Activated naive CD4-positive, alpha-beta T cell (primary cell): ENCODE measurements at regions not wholly inside any gene's neighbourhood (a gene's known extent, or its start where the extent isn't known, plus 50 kb on each side); places are given as distances from the start of the nearest gene placed in this dataset.
"Not testable (repeated sequence)": the region's sequence is repeated elsewhere in the genome, so short reads cannot be mapped to it uniquely, and the experiment has no call there.

Source experiments
- DNase-seq, 4 experiments: peaks; one replicate each; lab custom pipeline; 2025; lab: John Stamatoyannopoulos, UW

DNA sequence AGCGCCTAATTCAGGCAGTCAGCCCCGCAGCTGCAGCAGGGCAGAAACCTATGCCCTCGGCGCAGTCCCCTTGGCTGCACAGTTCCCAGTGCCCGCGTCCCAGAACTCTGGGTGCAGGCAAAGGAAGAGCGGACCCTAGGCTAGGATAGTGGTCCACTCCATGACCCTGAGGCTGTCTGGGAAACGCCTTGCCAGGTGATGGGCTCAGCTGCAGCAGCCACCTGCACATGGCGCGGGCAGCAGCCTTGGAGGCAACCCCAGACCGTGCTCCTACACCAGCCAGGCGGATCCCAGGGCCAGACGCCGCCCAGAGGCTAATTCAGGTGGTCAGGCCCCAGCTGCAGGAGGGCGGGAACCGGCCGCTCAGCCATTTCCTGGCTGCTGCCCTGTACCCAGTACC is 83.0 kb downstream of the POTEC start:
- not testable (repeated sequence) for DNase-seq

DNA sequence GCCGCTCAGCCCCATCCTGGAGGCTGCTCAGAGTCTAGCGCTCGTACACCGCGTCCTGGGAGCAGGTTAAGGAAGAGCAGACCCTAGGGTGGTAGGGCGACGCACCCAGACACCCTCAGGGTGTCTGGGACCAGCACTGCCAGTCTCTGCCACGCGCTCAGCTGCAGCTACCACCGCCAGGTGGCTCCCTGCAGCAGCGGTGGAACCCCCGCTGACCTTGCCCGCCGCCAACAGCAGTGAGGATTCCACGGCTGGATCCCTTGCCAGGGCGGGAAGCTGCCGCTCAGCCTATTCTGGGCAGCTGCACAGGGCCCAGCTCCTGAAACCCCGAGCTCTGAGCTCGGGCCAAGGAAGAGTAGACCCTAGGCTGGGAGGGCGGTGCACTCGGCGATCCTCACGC is 83.6 kb downstream of the POTEC start:
- not testable (repeated sequence) for DNase-seq

DNA sequence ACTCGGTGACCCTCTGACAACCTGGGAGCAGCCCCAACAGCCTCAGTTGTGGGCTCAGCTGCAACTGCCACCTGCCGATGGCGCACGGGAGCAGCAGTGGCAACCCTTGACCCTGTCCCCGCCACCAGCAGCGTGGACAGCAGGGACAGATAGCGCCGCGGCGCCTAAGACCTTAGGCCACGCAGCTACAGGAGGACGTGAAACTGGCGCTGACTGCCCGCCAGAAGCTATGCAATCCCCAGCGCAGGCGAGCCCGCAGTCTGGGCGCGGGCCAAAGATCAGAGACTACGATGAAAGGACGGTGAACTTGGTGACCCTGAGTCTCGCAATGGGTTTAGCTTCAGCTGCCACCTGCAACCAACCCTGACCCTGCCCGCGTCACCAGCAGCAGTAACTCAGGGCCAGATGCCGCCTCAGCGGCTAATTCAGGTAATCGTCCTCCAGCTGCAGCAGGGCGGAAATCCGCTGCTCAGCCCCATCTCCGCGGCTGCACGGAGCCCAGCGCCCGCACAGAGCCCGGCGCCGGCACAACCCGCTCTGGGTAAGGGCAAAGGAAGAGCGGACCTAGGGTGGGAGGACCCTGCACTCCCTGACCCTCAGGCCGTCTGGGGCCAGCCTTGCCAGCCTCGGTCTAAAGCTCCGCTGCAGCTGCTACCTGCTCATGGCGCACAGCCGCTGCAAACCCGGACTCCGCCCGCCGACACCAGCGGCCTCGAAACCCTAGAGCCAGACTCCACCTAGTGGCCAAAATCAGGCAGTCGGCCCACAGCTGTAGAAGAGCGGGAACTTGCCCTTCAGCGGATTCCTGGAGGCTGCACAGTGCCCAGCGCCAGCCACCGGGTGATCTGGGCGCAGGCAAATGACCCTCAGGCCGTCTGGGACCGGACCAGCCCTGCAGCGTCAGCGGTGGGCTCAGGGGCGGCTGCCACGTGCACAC is 85.1 kb downstream of the POTEC start:
- DNase-seq, result peak in 2 of 4 experiments; percentile 35 to 57

DNA sequence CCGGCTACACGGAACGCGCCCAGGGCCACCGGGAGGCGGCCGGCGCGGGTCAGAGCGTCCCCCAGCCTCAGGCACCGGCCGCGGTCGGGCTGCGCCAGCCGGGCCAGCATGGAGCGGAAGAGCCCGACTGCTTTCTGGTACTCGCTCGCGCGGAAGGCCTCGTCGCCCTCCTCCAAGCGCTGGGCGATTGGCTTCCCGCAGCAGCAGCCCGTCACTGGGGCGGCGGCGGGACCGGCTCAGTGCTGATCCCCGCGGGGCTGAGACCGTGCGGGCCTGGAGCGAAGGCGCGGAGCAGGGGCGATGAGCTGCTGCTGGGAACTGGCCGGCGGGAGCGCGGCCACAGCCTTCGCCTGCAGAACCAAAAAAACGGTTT is 92.8 kb downstream of the POTEC start:
- not testable (repeated sequence) for DNase-seq

DNA sequence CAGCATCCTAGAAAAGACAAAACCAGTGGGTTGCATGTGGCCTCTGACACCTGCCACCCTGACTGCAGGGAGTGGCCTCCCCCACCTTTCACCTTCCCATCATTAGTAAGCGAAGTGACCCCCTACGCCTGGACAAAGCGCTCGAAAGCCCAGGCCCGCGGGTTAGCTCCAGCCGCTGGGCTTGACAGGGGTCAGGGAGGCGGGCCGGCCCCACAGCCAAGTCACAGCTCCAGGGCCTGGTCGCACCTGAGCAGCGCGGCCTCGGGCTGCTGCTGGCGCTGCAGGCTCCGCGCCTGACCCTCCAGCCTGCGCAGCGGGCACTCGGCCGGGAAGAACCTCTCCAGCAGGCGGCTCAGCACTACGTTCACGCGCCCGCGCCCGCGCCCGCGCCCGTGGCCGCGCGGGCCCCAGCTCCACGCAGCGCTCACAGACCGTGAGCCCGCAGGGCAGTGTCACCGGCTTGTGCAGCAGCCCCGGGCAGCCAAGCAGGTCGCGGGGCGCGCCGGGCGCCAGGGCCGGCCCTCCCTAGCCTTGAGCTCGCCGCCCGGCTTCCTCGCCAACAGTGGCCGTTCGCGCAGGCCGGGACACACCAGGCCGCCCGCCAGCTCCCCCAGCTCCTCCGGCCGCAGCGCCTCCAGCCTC is 93.3 kb downstream of the POTEC start:
- DNase-seq, result not testable (repeated sequence)

DNA sequence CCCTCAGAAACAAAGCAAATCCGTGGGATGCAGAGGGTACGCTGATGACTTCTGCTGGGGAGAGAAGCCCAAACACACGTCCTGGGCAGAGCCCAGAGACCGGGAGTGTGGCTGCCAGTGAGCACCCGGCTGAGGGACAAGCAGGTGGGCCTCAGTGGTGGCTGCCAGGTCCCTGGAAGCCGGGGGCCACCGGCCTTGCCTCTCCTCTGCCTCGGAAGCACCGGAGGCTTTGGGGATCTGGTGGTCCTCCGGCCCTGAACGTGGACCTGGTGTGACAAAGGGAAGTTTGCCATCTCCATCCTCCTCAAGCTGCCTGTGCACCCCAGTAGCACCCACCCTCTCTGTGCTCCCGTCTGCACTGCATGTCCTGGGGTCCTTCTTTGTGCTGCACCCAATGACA is 94.3 kb downstream of the POTEC start:
- DNase-seq, result not testable (repeated sequence)

DNA sequence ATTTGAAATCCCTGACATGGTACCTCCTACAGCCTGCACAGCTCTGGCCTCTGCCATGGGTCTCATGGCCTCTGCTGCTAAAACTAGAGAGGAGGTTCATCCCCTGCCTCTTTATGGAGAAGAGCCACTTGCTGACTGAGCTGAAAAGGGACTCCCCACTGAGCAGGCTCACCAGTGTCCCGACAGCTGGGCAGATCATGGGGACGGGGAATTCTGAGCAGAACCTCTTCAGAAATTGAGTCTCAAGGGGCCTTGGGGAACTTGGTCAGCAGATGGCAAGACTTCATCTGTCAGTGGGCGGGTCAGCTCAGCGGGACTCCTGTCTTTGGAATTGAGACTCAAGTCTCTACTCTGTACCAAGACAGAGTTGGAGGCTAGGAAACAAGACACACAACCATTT is 95.7 kb downstream of the POTEC start:
- DNase-seq, result not testable (repeated sequence)

DNA sequence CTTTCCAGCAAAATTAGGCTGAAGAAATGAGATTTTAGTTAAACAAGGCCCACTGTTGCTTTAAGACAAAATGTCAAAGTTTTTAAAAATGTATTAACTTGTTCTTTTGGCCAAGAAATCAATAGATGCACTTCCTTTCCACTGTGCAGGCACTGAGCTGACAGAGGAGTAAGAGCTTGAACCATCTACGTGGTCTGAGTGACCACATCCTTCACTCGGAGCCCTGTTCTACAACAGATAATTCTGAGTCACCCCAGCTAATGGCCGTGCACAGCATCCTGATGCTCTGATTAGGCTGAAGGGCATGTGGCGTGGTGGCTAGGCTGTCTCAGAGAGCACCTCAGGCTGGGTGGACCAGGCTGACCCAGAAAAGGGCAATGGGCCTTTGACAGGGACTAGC is 107.9 kb downstream of the POTEC start:
- not testable (repeated sequence) for DNase-seq

DNA sequence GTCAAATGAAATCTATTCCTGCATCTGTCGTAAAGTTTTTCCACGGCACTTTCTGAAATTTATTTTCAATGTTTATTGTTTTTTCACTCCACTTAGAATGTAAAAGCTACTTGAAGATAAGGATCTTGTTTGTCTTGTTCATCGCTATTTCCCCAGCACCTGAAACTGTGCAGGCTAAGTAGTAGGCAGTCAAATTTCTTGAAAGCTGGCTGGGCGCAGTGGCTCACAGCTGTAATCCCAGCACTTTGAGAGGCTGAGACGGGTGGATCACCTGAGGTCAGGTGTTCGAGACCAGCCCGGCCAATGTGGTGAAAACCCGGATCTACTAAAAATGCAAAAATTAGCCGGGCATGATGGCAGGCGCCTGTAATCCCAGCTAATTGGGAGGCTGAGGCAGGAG is 111.0 kb downstream of the POTEC start:
- not testable (repeated sequence) for DNase-seq

DNA sequence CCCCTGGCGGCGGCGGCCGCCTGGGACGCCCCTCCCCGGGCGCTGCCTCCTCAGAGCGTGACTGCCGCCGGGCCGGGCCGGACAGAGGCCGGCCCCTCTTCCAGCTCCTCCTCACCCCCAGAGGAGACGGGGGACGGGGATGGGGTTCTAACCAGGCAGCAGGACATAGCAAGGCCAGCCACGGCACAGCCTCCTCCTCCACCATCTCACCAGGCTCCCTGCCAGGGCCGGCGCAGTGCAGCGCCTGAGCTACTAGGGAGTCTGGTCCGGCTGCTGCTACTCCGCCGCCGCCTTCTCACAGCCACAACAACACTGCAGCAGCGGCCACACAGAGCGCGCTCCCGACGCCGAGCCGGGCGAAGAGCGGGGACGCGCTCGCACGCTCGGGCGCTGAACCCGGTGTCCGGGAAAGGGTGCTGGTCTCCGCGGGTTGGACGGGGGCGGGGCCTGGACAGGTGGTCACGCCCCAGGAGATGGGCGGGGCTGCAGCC is 112.3 kb downstream of the POTEC start:
- DNase-seq, result peak in 1 of 4 experiments; percentile 40

DNA sequence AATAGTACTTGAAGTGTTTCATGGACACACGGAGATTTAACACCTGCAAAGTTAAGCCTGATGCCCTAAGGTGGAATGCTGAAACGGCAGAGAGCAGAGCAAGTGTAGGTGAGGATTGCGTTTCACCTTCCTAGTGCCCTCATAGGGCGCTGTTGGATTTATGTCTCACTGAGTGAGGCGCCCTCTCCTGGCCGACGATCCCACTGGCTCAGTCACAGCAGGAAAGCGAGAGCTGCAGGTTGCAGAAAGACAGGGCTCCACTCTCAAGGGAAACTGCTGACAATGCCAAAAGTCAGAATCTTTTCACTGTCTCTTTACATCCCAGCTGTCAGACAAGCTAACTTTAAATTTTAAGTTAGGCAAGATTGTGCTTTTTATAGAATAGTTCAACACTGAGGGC is 127.6 kb downstream of the POTEC start:
- peak in 1 of 4 experiments; percentile 18 for DNase-seq

DNA sequence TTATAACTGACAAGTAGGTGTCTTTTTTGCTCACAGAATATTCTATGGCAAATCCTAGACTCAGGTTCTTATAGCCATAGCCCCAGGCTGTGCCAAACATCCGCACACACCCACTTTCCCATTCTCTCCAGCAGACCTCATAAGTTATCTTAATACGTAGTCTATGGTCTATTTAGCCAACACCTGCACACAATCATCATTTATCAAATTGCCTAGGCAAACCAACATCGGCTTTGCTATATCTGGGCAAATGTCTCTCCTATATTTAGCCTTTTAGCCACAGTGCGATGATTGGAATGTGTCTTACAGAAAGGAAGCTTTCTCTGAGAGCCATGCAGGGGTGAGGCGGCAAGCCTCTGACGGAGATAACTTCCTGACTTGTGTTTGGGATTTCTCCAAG is 128.0 kb downstream of the POTEC start:
- not testable (repeated sequence) for DNase-seq

DNA sequence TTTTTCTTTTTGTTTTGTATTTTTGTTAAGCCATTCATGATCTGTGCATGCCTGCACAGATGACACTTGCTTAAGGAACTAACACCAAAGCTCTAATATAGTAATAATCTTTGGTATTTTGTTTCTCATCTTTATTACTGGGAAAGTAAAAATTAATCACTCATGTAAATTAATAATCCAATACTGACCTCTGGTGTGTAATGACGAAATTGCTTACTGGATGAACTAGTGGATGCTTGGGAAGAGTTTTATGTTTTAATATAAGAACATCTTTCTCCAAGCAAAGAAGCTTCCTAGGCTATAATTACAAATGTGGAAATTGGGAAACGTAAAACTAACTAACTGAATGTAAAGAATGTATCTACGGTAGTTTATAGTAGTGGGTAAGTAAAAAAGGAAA is 147.9 kb downstream of the POTEC start:
- DNase-seq, result not testable (repeated sequence)

DNA sequence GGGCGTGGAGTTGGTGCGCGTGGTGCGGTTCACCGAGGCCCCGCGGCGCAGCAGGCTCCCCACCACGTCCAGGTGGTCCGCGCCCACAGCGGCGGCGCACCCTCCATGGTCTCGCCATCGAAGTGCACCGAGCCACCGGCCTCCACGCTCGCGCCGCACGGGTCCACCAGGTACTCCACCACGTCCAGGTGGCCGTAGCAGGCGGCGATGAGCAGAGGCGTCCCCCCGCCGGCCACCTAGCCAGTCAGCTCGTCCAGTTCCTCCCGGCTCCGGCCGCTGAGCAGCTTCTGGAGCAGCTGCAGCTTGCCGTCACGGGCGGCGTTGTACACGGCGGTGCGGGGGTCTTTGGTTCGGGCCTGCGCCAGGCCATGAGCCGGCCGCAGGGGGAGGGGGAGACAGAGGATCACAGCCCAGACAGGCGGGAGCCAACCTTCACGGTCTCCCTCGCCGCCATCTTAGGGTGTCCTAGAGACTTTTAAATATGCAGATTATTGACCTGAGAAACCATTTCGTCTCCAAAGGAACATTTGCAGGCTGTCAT is 149.8 kb downstream of the POTEC start:
- DNase-seq, result not testable (repeated sequence)

DNA sequence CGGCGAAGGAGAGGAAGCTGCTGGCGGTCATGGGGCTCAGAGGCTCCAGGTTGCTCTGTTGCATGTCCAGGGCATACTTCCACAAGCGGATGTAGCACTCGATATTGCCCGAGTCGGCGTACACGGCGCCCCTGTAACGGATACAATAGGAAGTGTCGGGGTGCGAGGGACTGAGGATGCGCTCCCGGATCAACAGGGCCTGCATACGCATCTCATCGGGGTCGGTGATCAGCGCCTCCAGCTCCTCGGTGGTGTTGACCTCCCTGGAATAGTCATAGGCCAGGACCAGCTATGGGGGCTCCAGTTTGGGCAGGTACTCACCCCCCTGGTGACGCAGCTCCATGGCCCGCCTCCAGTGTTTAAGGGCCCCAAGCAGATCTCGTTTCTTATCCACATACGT is 150.8 kb downstream of the POTEC start:
- DNase-seq, result not testable (repeated sequence)

DNA sequence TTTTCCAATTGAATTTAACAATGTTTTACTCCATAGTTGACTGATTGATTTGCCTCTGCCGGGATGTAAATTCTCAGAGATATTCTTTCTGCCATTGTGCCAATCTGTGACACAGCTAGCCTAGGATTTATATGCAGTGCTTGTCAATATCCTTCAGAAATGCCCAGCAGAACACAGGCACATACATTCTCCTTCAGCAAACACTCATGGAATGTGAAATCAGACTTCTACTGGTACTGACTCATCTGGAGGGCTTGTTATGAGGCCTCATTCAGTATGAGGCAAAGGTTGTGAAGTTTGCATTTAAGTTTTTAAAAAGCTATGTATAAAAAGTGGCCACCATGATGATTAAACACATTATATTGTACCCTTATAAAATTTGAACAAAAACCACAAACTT is 158.4 kb downstream of the POTEC start:
- not testable (repeated sequence) for DNase-seq

DNA sequence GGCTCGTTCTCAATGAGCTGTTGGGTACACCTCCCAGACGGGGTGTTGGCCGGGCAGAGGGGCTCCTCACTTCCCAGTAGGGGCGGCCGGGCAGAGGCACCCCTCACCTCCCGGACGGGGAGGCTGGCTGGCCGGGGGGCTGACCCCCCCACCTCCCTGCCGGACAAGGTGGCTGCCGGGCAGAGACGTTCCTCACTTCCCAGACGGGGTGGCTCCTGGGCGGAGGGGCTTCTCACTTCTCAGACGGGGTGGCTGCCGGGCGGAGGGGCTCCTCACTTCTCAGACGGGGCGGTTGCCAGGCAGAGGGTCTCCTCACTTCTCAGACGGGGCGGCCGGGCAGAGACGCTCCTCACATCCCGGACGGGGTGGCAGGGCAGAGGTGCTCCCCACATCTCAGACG is 160.7 kb downstream of the POTEC start:
- DNase-seq, result not testable (repeated sequence)

DNA sequence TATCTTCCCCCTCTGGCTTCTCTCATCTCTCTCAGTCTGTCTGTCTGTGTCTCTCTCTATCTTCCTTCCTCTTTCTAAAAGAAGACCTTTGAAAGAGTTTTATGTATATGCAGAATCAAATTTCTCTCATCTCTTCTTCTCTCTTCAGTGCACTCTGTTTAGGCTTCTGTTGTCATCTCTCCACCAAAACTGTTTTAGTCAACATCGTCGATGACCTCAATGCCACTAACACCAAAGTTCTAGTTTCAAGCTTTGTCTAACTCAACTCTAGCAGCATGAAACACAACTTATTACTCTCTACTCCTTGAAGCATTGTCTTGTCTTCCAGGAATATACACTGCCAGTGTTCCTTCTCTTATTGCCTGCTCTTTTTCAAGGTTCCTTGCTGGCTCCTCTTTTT is 163.9 kb downstream of the POTEC start:
- DNase-seq, result not testable (repeated sequence)

DNA sequence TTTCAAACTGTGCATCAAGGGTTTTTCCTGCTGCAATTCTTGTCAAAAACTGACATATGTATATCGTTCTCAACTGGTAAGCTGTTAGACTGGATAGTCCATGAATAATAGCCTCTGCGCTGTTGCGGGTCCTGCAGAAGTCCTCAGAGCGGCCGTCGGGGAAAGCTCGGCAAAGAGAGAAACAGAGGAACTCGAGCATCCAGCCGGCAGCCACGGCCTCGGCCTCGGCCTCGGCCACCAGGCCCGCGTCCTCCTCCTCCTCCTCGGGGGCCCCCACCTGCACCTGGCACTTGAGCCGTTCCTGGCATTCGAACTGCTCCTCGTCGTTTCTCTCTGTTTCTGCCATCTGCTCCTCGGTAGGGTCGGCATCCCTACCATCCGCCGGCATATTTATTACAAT is 165.0 kb downstream of the POTEC start:
- not testable (repeated sequence) for DNase-seq

DNA sequence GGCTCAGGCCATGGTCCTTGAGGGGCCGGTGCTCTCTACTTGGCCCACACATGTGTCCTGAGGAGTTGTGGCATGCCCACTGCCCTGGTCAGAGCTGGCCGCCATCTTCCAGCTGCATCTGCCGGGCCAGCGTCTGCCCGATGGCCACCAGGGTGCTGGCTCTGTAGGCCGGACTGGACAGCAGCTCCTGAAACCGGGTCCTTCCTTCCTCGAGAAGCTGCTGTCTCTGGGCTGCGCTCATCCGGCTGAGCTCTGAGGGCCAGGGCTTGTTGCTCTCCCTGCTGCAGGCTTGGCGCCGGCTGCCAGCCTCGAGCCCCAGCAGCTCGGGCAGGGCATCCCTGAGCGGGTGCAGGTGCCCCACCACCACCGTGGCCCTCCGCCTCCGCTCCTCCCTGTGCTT is 182.1 kb downstream of the POTEC start:
- DNase-seq, result not testable (repeated sequence)

DNA sequence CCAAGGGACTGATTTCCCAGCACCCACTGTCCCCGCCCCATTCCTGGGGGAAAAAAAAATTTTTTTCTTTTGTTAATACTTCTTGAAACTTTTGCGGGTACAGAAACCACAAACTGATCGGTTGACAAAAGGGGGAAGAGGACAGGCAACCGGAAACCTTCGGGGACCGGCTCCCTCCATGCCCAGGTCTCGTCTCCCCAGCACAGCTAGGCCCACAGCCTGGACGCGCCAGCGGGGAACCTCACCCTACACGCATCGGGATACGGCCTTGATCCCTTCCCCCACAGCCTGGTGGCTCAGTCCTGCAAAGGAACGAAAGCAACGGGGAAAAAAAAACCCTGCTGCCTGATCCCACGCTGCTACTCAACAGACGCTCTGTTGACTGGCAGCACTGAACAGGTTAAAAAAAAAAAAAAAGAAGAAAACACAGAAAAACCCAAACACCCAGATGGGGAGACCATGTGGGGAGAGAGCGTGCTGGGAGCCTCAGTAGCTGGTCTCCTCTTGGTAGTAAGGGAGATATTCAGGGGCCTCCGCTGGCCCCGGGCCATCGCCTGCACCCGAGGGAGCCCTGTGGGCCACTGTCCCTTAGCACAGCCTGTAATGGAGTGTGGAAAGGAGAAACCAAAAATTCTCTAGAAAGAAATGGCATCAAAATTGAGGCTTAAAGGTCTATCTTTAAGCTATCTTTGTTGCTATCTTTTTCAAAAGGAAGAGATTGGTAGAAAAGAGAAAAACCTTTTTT is 185.7 kb downstream of the POTEC start:
- not testable (repeated sequence) for DNase-seq

DNA sequence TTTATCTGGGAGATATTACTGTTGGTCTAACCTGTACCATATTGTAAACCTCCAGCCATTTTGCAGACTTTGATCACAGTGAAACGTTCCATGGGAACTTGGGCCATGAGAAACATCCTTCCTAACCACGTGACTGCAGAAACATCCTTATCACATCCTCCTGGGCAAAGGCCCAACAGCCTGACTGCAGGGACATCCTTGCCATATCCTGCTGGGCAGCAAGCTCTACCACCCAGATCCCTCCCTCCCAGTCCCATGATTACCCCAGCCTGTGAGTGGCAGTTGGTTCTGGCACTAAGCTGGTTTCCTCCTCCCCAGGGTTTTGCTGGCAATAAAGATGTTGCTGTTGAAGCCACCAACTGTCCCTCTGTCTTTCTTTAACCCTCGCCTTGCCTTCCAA is 201.2 kb downstream of the POTEC start:
- DNase-seq, result not testable (repeated sequence)
